ENCODE measurements at regions not wholly inside any gene's neighbourhood (a gene's known extent, or its start where the extent isn't known, plus 50 kb on each side); places are given as distances from the start of the nearest gene placed in this dataset.
A peak's percentile ranks its signal among the peaks of the same experiment; 100 is the strongest.

DNA sequence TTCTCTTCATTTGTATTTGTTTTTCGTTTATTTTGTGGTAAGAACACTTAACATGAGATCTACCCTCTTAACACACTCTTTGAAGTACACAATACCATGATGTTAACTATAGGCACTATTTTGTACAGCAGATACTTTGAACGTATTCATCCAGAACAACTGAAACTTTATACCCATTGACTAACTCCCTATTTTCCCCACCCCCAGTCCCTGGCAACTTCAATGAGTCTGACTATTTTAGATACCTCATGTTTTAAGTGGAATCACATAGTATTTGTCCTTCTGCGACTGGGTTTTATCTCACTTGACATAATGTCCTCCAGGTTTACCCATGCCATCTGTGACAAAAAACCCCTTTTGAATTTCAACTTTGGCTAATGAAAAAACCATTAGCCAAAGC, 356.3 kb upstream of the CDH20 start:
- DNase-seq (ENCODE audit: low spot score) (no peak), FAIRE-seq (no peak)

DNA sequence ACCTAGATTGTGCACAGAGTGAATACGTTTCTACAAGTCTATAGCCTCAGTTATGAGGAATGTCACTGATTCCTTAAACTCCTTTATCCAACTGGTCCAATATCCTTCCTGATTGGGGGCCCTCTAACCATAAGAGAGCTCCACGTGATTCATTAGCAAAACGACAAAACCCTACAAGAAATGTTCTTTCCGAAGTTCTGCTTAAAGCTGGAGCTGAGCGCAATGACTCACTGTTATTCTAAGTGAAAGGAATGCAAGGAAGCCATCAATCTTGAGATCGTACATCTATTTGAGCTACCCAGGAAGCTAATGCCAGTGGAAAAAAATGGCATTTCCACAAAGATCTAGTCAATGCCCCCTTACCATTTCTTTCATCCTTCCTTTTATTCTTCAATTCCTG, 354.9 kb upstream of the CDH20 start:
- DNase-seq (ENCODE audit: low spot score) (peak; percentile 55), FAIRE-seq (no peak)

DNA sequence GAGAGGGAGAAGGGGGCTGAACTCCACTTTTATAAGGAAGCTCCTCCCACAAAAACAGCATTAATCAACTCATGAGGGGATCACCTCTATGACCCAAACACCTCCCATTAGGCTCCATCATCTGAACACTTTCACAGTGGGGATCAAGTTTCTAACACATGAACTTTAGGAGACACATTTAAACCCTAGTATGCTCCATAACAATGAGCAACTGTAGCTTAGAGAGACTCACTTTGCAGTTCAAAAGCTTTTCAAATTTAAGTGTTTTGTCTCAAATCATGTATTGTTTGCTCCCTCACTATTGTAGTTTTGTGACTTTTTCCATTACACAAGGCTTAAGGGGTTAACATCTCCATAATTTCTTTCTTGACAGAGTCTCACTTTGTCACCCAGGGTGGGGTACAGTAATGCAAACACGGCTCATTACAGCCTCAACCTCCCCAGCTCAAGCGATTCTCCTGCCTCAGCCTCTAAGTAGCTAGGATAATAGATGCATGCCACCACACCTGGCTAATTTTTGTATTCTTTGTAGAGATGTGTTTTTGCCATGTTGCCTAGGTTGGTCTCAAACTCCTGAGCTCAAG, 352.7 kb upstream of the CDH20 start:
- no peak for DNase-seq (ENCODE audit: low spot score)
- FAIRE-seq: no peak

DNA sequence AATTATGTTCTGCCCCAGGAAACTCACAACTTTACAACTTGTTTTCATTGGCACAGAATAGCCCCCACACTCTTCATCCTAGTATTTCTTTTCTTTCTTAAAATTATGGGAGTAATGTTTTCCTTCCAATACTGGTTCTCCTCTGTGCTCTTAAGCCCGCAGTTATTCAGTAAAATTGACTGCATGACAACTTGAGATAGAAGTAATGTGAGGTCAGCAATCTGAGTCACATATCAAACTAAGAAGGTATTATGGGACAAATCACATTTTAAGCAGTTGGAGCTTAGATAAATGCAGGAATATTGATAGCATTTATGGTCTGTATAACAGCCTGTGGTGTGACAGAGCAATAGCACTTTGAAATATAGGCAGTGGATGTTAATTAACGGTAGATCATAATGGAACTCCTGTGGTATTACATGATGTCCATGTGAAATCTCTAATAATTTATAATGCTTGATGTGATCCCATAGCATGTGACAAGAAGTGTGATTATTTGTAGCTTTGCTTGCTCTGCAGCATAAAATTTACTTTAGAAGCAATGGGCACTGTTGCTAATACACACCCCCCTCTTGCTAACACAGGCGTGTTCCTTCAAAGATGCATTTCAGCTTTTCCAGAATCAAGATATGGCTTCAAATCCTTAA, 351.4 kb upstream of the CDH20 start:
- DNase-seq (ENCODE audit: low spot score): no peak
- FAIRE-seq: no peak

DNA sequence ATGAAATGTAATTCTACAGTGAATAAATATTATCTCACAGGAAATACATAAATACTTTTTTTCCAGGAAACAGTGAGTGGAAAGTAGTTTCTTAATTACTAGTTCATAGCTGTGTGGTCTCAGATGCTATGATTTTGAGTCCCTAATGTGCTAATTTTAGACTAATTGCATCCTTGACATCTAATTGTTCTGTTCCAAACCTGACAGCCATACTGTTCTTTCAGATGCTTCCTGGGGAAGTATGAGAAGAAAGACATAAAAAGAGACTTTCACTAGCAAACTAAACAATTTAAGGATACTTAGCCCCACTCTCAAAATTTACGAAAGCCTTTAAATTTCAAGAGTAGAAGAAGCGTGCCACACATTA, 350.9 kb upstream of the CDH20 start:
- FAIRE-seq (no peak), DNase-seq (ENCODE audit: low spot score) (no peak)

DNA sequence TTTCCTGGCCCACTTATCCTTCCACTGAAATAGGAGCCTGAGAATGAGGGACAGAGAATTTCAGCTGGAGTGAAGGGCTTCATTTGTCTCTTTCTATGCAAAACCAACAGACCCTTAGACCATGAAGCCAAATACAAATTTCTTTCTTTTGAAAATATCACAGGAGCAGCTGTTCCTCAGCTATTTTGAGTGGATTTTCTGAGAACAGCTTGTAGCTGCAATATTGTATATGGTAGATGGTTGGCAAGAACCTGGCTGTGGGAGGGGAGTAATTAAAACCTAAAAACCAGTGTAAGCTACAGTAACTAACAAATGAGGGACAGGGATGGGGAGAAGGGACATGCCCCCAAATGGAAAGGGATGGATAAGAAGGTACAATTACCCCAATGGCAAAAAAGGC, 350.3 kb upstream of the CDH20 start:
- DNase-seq (ENCODE audit: low spot score) (no peak), FAIRE-seq (no peak)

DNA sequence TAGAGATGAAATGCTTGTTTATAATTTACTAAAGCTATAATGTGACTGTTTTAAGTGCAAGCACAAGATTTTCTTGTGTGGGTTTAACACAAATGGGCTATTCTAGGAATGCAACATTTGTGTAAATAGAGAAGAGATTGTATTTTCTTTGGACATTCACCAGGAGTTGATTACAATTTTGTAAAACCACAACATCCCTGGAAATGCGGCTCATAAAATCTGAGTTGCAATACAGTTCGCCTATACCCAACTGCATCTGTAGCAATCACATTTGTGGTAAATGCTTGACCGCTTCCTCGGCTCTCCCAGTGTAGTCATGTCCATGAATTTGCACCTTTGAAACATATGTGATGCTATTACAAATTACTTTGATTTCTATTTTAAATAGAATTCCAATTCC, 348.7 kb upstream of the CDH20 start:
- DNase-seq (ENCODE audit: low spot score) (no peak), FAIRE-seq (no peak)

DNA sequence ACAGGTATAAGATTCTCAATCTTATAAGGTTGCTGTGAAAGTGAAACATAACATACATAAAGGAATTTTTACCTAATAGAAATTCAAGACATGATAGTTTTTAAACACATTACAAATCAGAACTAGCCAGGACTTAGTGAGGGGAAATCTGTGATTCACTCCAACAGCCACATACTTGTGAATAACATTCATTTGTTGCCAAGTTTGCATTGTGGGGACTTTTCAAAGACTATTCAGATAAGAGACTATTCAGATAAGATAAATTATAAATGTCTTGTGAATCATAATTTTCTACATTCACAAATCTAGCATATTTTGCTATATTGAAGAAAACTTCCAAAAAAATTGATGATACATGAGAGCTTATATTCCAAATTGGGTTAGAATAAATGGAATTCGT, 345.3 kb upstream of the CDH20 start:
- FAIRE-seq: no peak
- no peak for DNase-seq (ENCODE audit: low spot score)

DNA sequence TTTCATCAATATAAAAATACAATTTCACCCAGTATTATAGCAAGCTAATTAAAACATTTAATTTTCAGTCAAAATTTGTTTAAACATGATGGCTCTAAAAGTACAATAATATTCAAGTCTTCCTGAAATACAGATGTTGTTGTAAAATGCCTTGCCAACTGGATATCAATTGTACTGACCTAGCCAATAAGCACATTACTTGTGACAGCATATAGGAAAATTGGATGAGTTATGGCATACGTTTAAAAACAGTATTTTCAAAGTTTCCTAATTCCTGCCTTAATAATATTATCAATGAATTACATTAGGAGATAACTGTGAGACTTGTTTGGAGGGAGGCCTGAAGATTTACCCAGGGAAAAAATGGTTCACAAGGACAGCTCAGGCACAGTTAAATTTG, 336.9 kb upstream of the CDH20 start:
- FAIRE-seq: no peak
- no peak for DNase-seq (ENCODE audit: low spot score)

DNA sequence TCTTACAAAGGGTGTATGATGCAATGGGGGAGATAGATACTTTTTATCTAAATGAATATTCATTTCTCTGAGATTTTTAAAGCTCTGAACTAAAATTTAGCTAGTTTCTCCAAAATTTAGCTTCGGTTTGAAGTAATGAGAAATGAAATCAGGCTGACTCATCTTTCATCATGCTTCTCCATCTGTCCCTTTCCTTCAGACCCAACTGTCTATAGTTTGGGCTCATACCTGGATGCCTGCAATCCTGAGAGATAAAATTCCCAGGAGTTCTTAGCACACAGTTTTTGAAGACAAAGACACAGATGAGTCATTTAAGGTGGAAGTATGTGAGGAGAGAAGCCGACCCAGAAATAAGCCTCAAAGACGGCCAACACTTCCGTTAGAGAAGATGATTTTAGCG, 336.4 kb upstream of the CDH20 start:
- DNase-seq (ENCODE audit: low spot score) (no peak), FAIRE-seq (no peak)

DNA sequence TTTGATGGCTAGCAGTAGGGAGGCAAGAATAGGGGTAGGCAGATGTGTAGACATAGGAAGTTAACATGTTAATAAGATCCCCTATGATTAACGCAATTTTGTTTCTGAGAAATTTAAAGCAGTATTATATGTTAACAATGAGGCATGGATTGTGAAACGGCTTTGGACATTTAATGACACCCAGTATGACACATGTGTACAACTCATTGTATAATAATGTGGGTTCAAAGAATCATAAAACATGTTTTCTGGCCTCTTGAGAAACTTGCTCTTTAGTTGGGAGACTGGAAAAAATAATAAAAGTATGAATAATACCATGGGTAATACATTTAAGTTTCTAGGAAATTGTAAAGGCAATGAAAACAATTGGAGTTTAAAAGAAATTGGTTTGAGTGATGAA, 332.1 kb upstream of the CDH20 start:
- FAIRE-seq: no peak
- no peak for DNase-seq (ENCODE audit: low spot score)

DNA sequence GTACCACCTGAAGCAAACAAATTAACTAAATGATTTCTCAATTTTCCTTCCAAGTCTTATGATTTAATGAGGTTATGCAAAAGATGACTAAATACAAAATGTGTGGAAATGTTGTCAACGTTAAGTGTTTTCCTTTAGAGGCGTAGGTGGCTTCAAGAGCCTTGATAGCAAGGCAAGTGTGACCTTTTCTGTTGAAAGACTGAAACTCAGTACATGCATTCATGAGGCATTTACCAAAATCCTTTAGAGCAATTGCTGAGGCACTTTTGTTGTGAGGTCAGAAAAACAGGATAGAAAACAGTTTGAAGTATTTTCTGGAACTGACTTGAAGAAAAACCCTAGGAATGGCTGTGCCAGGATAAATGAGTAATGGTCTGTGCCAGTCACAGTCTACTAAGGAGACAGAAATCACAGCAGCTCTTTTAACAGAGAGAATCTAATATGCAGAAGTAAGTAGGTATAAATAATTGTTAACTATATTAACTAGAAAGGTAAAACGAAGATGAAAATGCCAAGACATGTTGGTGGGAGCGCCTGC, 326.5 kb upstream of the CDH20 start:
- no peak for FAIRE-seq

DNA sequence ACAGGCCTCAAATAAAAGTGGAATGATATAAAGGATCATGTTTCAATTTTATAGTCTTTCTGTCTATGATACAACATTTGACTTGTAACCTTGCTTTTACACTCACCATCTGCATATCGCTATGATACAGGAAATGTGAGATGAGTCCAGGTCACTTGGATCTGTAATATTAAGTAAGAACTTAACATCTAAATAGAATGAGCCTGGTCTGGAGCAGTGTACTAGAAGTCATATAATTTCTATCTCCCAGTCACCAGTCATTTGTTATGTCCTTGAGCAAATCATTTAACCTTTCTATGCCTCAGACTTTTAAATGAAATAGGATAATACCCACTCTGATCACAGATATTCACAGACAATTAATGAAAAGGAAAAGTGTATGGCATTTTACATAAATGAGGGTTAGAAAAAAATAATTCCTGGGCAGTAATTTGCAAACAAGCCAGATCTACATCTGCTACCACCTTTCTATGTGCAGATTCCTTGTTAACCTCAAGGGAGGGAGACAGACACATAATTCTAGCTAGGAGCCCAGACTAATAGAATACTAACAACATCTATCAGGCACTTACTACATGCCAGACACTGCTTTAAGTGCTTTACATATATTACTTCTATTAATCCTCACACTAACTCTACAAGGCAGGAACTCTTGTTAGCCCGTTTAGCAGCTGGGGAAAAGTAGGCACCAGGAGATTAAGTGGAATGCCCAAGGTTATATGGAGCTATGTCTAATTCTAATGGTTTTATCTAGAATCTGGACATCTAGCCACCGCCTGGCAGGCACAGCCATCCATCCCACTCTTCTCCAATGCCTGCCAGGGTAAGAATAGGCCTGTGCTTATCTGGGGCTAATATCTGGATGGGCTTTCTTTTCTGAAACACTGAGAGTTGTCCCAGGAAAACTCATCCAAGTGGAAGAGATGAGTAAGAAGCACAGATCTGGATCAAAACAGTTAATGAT, 313.6 kb upstream of the CDH20 start:
- no peak for DNase-seq (ENCODE audit: low spot score)
- no peak for FAIRE-seq

More for the DNA sequence above, 326.5 kb upstream of the CDH20 start:
- no peak for DNase-seq (ENCODE audit: low spot score)

DNA sequence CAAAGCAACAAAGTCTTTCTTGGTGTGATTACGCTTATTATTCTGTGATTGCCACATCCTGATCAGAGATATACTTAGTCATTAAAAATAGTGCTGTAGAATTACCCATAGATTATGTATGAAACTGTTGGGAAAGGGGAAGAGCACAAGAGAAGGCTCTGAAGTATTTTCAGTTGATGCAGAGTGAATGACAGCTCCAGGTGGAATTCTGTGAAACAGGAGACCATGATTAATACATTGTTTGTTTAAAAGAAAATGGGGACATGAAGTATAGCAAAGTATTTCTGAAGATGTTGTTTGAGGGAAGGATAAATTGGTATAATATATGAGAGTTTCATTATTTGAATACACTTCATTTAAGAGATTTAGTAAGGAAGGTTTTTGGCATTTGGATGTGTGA, 307.6 kb upstream of the CDH20 start:
- DNase-seq (ENCODE audit: low spot score) (no peak), FAIRE-seq (no peak)

DNA sequence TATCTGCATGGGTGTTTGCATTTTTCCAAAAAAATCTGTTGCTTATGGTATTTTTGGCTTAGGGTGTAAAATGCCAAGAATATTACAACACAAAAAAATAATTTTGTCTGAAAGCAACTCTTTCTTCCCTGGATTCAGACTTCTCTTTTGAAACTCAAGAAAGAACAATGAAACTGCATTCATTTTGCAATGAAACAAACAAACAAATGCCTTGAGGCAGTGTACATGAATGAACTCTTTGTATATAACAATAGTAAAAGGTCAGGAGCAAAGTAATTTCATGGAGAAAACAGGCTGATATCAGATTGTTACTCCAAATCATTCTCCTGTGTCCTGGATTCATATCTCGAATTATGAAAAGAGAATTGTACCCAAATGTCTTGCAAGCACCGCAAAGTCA, 301.6 kb upstream of the CDH20 start:
- DNase-seq (ENCODE audit: low spot score) (no peak), FAIRE-seq (no peak)

DNA sequence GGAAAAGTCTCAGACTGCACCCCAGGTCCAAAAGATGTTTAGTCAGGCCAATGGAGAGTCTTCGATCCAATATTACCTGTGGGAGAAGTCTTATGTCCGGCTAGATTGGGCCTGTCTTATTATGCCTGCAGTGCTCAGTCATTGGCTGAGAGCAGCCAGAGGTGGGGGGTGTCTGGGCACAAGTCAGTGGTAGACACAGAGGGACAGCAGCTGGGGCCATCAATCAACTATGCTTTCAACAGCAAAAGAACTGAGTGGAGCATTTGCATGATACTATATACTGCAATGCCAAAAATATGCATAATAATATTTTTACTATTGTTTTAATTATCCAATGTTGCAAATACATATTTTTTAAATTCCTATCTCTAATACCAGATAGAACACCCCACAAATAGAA, 298.6 kb upstream of the CDH20 start:
- no peak for FAIRE-seq
- no peak for DNase-seq (ENCODE audit: low spot score)

DNA sequence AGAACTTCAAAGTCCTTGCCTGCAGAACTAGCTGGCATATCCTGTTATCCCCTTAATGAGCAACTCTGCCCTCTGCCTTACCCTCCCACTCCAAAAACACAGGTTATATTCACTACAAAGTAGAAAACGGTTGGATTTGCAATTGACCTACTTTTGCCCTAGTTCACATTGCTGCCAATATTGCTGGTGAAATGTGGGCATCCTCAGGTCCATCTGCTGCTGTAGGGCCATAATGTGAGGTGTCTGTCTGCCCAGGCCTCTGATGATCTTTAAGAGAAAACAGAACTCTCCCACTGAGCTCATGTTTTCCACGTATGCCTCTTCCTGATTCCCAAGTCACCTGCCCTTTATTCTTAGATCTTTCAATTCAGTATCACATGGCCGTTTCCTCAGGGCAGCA, 294.0 kb upstream of the CDH20 start:
- no peak for FAIRE-seq
- no peak for DNase-seq (ENCODE audit: low spot score)

DNA sequence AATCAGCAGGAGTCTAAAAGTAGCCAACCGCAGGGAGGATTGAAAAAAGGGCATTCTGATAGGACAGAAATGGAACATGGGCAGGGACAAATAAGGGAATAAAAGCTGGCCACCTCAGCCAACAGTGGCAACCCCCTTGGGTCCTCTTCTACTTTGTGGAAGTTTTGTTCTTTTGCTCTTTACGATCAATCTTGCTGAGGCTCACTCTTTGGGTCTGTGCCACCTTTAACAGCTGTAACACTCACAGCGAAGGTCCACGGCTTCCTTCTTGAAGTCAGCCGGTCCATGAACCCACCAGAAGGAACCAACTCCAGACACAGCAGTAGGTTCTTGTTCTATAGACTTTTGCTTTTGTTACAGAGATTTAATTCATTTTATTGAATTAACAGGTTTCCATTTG, 285.4 kb upstream of the CDH20 start:
- no peak for DNase-seq (ENCODE audit: low spot score)
- FAIRE-seq: no peak

DNA sequence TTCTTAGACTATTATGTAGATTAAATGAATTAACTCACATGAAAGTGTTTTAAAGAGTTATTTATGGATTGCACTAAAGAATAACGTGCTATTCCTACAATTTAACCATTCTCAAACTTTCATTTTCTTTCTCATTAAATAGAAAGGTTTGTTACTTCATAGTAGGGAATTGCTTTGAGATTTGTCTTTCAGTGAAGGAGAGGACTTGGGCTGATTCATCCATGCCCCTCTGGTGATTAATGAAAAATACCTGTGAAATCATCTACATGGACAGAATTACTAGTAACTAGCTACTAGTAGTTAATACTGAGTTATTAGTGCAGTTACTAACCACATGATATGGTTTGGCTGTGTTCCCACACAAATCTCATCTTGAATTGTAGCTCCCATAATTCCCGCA, 275.8 kb upstream of the CDH20 start:
- FAIRE-seq: no peak
- no peak for DNase-seq (ENCODE audit: low spot score)

DNA sequence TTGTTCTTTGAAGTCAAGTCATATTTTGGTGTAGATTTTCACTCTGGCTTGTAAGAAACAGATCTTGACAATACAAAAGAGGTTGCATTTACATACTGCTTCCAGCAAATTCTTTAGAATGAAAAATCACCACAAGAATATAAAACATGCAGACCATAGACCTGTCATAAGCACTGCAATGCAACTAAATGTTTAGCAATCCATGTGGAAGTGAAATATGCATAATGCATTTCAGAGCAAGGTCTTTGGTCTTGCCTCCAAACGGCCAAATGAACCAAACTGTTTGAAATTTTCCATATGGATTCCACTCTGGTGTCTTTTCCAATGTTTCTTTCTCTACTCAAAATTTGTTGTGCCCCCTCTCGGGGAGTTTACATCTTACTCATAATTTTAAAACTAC, 271.0 kb upstream of the CDH20 start:
- DNase-seq (ENCODE audit: low spot score): no peak
- no peak for FAIRE-seq

DNA sequence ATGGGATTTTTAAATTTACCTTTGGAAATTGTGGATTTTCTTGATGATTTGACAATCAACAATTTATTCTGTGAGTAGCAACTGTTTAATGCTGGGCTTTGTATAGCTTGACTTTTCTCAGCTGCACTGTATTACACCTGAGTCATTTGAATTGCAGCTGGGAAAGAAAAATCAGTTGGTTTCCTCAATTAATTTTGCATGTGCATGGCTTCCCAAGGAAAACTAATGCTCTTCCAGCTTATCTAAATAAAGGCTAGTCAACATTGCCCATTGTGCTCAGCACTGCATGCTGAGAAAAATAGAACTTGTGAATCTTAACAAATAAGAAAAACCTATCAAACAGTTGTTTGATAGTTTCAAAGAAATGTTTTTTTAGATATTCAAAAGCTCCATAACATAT, 268.3 kb upstream of the CDH20 start:
- no peak for FAIRE-seq
- no peak for DNase-seq (ENCODE audit: low spot score)

DNA sequence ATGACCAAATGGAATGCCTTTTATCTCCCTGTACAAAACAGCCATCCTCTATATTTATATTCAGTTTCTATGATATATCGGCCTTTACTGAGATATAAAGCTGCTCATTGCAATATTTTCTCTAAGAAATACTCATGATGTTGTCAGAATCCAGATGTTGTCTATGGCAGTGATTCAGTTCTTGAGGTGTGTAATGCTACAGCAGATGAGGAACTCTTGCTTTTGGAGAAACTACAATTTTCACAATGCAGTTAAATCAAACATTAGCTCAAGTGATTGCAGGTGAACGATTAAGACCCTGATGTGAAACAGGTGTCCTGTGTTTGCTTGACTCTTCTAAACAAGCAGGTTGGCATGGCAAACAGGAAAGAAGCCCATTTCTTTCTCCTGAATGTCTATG, 256.2 kb upstream of the CDH20 start:
- DNase-seq (ENCODE audit: low spot score): no peak
- FAIRE-seq: no peak
